ENCODE measurements at regions not wholly inside any gene's neighbourhood (a gene's known extent, or its start where the extent isn't known, plus 50 kb on each side); places are given as distances from the start of the nearest gene placed in this dataset.

DNA sequence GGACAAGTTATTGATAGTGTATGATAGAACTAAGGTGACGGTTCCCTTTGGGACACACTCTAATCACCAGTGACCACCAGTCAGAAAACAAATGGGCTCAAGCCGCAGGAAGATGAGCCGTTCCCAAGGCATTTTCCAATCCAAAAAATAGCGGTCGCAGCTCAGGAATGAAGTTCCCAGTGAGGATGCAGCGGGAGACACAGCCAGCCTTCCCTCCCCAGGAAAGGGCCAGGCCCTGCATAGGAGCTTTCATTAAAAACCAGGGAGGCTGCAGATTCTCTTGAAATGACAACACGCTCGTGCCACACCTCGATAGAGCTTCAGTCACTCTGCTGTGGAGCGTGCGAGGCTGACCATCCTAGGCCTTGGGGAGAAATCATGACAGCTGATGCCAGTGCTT lies 65.8 kb upstream of the WNT7B start:
- no peak for TF ChIP-seq CTCF (IDR thresholded peaks at IDR 0.05)
- TF ChIP-seq EP300 (IDR thresholded peaks at IDR 0.05) = no peak

Data from ovary (tissue), 3 donors.